CD4-positive, alpha-beta T cell treated with Interferon alpha-2 for 1 hour (primary cell): ENCODE measurements at regions not wholly inside any gene's neighbourhood (a gene's known extent, or its start where the extent isn't known, plus 50 kb on each side); places are given as distances from the start of the nearest gene placed in this dataset.
"Not testable (repeated sequence)": the region's sequence is repeated elsewhere in the genome, so short reads cannot be mapped to it uniquely, and the experiment has no call there.

Experiments
- DNase-seq, 2 donors: peaks; one replicate each; pipeline ENCODE4 v3.0.0-alpha.2; 2020 to 2022

DNA sequence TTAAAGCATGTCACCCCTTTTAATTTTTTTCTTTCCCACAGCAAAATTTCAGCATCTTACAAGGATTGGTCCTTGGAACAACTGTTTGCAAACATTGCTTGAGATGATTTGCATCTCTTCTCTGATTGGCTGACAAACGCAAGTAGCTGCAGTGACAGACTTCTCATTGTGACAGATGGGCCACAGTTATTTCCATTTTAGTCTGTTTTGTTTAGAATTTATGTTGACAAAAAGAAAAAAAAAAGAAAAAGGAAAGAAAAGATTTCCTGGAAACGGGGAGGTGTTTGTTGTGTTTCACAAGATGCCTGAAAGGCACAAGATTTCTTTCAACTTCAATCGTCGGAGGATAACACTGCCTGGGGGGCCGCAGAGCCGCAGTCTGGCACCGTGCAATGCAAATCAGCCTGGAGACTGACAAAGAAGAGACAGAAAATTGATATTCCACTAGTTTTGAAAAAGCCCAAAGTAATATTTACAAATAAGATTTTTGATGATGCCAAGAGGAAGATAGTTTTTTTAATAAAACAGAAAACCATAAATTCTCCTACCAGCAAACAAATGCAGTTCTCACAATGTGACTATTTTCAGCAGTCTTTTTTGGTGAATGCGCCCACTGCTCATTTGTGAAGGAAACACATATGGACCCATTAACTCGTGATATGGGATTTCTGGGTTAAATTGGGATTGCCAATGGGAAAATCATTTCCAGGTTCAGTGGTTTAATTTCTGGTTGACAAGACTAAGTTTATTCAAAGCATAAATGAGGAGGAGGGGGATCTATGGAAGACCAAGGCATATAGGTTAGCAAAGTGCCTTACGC lies 296.2 kb upstream of the SMIM21 start:
- no peak for DNase-seq

DNA sequence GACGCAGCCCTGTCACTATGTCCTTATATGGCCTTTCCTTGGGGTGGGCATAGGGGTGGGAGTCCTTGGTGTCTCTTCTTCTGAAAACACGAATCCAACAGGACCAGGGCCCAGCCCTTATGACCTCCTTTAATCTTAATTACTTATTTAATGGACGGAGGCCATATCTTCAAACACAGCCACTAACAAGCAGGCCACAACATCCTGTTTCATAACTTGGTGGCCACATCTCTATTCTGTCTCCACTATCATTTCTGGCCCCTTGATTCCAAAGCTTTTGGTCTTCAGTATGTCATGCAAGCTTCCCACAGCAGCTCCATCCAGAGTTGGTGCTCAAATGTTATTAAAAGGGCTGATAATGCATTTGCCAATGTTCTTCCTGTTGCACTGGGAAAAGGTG lies 287.3 kb upstream of the SMIM21 start:
- DNase-seq, result no peak

DNA sequence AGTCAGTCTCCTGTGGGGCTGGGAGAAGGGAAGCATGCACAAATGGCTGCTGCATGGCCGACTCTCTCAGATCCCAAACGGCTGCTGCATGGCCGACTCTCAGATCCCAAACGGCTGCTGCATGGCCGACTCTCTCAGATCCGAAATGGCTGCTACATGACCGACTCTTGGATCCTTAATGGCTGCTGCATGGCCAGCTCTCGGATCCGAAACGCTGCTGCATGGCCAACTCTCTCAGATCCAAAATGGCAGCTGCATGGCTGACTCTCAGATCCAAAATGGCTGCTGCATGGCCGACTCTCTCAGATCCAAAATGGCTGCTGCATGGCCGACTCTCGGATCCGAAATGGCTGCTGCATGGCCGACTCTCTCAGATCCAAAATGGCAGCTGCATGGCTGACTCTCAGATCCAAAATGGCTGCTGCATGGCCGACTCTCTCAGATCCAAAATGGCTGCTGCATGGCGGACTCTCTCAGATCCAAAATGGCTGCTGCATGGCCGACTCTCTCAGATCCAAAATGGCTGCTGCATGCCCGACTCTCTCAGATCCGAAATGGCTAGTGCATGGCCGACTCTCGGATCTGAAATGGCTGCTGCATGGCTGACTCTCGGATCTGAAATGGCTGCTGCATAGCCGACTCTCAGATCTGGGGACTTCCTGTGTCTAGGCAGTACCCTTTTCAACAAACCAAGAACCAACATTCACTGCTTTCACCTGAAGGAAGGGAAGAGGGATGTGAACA lies 284.8 kb upstream of the SMIM21 start:
- not testable (repeated sequence) for DNase-seq

DNA sequence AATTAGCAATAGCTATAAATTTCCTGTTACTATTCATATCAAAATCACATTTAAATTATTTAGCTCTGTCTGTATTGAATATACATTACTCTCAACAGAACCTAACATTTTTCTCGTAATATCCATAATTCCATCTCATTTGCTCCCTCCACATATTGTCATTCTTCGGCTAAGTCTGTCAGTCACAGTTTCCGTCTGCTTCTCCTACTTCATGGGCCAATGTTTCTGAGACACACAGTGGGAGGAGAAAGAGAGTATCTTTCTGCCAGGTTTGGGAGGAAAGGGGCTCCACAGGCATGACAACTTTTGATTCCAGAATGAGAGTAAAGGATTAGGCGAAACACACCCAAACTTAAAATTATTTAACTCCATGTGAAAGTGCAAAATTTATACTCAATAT lies 273.1 kb upstream of the SMIM21 start:
- DNase-seq, result no peak

DNA sequence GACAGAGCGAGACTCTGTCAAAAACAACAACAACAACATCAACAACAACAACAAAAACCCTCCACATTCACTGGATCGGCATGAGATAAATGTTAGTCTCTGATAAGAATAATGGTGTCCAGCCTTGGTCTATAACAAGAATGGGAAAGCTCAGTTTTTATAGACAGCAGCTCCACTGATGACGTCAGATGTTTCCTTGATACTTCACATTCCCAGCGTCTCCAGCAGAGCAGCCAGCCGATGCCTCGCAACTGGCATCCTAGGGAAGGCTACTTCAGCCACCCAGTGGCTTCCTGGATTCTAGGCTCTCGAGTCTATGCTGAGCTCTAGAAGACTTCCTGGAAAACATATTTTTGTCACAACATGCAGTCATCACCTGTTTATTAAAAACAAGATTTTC lies 271.4 kb upstream of the SMIM21 start:
- DNase-seq, result no peak

DNA sequence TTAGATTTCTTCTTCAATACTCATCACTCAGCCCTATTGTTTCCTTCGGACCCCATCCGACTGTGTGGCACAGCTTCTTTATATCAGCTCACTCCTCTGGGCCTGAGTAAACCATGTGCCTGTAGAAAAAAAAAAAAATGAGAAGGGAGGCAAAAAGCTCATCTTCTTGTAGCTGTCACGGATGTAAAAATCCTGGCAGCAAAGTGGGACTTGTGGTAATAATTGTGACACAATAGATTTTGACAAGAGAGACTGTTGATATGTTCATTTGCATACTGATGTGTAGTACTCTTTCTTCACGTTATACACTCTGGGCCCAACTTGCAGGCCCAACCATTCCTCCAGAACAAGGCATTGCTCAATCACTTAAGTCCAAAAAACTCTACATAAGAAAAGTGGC lies 270.0 kb upstream of the SMIM21 start:
- DNase-seq, result no peak

DNA sequence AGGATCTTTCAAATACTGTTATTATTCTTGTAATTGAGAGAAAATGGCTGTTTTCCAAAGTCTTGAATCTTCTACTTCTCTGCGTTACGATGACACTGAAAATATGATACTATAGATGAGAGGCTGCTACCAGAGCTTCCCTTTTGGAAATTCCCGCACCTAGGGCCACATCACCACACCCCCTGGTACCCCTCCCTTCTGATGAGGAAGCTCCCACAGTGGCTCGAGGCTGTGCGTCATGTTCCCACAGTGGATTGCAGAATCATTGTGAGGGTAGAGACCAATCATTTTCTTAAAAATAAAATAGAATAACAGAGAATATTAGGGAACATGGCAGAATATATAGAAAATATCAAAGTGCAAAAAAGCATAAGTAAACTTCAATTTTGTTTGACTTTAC lies 268.9 kb upstream of the SMIM21 start:
- DNase-seq, result no peak

DNA sequence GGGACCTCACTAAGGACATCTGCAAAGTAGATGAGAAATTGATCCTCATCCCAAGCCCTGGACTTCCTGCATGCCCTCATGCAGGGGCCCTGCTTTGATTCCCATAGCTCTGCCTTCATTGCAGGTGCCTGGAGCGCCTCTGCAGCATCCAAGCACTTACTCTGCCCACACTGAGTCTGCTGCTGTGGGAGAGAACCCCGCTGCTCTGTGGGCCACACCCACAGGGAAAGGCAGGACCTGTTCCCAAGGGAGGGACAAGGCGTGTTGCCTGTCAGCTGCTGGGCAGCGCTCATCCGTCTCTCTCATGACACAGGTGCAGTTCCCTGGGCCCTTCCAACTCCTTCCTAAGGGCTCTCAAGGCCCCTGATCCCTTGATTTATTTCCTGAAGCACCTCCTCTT lies 266.8 kb upstream of the SMIM21 start:
- no peak for DNase-seq

DNA sequence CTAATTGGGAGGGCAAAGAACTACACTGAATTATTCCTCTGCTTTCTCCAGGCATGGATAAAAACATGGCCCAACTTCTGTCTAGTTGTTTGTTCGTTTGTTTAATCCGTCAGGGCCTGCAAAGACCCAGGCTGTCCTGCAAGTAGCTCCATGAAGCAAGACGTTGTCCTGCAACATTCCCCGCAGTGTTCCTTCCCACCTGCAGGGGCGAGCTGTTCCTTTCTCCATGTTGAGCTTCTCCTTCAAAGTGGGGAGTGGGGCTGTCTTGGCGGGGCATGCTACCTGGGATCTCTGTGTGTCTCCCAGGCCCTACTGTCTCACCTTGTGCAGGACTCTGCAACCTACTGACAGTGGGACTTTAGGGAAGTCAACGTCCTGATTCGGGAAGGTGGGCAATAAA lies 264.0 kb upstream of the SMIM21 start:
- DNase-seq, result no peak

DNA sequence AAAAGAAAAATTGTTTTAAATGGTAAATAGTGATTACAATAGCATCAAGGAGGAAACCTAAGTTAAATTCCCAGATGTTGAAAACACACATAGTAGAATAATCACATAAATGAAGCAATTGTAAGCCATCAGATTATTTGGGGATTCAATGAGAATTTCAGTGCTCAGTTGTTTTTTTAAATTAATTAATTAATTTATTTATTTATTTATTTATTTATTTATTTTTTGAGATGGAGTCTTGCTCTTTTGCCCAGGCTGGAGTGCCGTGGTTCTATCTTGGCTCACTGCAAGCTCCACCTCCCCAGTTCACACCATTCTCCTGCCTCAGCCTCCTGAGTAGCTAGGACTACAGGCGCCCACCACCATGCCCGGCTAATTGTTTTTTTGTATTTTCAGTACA lies 262.8 kb upstream of the SMIM21 start:
- not testable (repeated sequence) for DNase-seq

DNA sequence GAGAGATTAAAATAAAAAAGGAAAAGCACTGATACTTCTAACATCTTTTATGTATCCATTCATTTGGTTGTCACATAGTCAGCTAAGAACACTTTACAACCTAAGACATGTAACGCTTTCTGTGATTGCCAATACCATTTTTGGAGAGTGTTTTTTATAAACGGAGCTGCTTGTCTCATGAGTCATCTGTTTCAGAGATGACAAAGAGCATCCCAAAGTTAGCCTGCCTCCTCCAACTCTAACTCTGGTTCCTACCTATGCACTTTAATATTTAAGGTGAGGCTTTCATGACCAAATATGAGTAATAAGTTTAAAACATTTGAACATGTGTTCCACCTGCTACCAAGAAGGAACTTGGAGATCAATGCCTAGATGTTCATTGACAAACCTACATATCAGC lies 260.1 kb upstream of the SMIM21 start:
- DNase-seq, result no peak

DNA sequence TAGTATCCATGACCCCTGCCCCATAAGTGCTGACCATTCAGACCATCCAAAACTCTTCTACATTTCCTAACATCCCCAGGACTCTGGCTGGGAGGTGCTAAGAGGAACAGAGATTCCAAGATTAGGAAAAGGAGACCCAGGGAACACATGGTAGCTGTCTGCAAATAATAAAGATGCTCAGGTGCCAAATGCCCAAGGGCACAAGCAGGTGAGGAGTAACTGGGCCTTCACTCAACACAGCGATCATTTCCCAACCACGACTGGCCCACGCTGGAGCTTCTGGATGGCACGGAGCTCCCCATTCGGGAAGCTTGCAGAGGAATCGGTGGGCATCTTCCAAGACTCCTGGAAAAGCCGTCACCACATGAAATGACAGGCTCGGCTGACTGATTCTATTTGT lies 255.9 kb upstream of the SMIM21 start:
- no peak for DNase-seq

DNA sequence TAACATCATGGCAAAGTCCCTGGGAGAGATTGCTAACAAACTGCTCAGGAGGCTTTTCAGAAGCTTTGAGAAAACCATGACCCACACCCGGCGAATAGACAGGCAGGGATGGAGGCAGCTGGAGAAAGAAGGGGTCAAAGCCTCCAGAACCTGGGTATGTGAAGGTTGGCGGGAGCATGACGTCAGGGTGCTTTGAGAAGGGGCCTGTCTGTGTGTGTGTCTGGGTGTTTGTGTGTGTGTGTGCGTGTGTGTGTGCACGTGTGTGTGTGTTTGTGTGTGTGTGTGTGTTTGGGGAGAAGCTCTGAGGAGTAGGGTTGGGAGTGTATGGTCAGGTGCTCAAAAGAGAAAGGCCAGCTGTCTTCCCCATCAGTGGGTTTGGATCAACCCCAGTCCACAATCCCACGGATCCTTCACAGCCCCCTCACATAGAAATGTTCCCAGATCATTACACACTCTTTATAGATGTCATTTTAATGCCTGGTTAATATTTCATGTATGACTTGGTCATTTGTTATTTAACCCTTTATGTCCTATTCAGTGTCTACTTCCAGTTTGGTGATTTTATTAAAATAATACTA lies 254.1 kb upstream of the SMIM21 start:
- no peak for DNase-seq

DNA sequence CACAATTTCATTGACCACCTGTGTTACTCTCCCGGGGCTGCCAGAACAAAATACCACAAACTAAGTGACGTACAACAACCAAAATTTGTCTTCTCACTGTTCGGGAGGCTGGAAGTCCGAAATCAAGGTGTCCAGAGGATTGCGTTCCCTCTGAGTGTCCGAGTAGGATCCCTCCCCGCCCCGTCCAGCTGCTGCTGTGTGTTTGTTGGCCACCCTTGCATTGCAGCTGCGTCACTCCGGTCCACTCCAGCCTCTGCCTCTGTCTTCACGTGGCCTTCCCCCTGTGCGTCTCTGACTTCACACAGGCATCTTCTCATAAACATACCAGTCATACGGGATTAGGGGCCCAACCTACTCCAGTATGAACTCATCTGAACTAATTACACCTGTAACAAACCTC lies 251.8 kb upstream of the SMIM21 start:
- no peak for DNase-seq

DNA sequence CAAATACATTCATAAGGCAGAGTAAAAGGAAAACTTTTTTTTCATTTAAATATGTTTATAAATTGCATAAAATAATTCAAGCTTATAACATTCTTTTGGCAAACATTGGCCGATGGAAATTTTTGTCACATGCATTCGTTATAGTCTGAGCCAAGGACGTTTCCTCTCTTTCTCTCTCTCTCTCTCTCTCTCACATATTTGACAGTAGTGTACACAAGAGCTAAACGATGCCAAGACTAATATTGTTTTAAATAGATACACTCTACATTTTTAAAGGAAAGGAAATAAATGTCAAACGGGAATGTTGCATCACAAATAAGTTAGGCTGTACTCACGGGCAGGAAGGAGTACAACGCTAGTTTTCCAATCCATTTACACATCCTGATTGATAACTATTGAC lies 251.1 kb upstream of the SMIM21 start:
- no peak for DNase-seq

DNA sequence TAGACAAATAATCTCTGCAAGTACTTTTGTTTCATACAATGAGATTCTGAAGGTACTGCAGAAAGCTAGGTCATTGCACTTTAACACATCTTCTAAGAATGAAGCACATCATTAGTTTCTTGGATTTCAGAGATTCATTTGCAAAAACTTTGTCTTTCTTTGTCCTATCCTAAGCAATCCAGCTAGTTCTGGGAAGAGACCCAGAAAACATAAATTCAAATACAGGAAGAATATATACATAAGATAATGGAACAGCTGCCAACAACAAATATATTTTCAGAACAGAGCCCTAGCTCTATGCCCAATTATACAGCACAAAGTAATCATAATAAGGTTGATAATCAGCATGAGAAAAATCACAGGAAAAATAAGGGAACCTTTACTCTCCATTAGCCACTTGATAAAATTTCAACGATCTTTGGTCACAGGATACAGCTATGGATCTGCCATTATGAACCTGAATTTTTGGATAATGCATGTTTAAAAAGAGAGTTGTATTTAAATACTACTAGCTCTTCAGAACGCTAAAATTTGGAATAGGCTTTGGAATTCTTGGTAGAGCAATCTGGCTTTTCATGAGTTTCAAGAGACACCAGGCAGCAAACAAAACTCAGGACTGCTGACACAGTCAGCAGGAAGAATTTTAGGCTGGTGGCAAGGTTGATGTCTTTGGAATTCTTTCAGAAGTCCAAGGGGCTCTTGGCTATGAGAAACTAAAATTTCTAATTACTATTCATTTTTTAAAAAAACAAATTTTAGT lies 250.4 kb upstream of the SMIM21 start:
- DNase-seq, result no peak

DNA sequence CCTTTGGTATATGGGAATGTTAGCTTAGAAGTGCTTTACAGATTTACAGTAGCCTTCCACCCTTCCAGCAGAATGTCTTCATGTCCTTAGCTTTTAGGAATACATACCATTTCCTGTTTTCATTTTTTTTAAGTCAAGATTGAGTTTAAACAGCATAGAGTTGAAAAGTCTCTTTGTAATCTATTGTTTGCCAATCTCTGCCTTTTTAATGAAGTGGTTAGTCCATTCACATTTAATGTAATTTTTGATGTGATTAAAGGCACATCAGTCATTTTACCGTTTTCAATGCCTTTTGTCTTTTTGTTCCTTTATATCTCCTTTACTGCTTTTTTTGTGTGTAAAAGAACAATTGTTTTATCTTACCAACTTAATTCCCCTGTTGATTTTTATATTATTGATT lies 233.4 kb upstream of the SMIM21 start:
- no peak for DNase-seq

DNA sequence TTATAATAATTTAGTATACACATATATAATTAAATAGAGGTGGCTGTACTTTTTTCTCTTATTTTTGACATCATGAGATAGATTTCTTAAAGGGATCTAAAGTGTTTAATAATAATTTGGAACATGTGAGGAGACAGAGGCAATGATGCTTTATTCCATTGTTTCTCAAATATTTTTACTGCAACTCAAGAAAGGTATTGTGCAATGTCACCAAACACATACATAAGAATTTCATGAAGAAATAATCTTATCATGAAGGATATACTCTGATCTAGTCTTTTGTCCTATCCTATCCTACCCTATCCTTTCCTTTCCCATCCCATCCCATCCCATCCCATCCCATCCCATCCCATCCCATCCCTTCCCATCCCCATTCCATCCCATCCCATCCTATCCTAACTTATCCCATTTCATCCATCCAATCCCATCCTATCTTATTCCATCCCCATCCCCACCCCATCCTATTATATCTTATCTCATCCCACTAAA lies 232.1 kb upstream of the SMIM21 start:
- no peak for DNase-seq

DNA sequence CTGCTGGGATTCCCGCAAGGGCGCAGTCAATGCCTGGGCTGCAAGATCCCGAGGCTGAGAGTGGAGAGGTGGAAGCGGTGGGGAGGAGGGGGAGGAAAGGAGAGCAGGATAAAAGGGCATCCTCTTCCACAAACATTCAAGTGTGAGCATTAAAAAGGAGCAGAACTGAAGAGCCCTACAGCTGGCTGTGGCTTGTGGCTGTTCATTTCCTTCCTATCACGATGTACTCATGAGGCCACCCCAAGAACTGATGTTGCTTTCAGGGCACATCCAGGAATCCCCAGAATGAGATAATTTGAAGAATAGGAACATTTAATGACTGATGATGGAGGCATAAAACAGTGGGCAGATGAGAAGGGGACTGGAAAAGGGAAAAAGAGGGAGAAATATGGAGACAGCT lies 230.8 kb upstream of the SMIM21 start:
- DNase-seq, result no peak

DNA sequence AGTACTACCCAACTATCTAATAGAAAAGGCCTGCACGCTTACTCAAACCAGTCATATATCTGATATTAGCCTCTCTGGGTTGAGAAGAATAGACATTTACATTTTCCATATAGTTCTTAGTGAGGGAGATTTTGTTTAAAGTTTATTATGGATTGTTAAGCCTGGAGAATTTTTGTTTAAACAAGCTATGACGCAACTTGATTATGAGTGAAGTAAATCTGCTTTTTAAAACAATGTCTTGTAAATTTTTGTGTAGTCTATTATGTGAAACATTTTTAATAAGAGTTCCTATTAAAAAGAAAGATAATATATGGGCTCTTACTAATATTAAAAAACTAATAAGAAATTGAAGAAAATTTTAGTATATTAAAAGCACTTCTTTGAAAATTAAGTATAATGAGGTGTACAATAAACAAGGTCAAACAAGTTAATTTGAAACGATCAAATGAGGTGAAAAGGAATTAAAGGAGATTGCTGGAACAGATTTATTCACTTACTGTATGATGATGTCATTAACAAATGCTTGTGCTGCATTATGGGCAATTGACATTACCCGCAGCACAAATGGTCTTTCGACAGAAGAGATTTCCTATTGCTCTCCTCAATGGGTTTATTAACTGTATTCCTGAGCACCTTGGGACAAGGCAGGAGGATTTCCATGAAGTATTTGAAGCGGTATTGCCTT lies 229.2 kb upstream of the SMIM21 start:
- DNase-seq, result no peak

DNA sequence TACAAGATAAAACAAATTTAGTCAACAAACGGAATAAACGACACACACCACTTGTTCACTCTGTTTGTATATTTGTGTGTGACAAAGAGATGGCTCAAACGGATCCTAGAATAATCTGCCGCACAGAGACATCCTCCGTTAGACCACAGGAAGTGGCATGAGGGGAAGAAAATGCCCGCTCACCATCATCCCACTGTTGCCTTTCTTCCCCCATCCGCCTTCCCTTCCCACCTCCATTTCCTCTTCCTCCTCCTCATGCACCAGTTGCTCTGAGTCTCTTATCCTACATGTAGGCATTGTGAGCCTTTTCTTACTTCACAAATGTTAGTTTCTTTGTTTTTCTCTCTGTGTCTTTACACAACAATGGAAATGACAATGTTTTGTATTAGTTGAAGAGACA lies 228.5 kb upstream of the SMIM21 start:
- no peak for DNase-seq

DNA sequence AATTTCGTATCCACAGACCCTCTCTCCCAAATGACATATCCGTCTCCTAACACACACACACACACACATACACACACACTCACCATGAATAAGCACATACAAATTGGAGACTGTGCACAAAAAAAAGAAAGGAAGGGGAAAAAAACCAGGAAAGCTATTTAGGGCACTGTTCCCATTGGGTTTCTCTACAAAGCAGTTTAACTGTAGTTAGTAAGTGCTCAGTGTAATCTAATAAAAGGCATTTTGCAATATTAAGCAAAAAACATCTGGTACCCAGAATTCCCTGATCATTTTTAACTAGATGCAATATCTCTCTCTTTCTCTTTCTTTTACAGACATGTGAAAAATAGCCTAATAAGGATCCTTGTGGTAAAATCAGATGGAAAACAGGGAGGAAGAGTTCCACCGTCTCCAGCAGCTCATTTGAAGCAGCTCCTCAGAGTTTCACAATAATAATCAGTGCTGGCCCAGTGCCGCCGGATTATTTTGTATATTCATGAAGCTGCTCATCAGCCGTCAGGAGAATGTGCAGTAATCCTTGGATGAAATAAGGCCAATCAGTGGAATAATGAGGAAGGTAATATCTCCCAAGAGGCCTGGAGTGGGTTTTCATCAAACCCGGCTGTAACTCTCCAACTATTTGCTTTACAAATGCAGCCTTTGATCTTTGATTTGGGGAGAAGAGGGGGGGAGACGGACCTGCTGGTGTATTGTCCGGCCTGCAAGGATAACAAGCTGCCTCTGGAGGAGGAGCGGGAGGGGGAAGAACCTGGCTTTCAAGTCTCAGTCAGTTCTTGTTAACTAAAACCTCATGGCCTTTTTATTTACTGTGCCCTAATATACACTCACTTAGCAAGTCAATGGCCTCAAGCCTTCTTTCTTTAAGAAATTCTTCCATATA lies 227.6 kb upstream of the SMIM21 start:
- no peak for DNase-seq
